ENCODE measurements at regions not wholly inside any gene's neighbourhood (a gene's known extent, or its start where the extent isn't known, plus 50 kb on each side); places are given as distances from the start of the nearest gene placed in this dataset.
A peak's percentile ranks its signal among the peaks of the same experiment; 100 is the strongest.

DNA sequence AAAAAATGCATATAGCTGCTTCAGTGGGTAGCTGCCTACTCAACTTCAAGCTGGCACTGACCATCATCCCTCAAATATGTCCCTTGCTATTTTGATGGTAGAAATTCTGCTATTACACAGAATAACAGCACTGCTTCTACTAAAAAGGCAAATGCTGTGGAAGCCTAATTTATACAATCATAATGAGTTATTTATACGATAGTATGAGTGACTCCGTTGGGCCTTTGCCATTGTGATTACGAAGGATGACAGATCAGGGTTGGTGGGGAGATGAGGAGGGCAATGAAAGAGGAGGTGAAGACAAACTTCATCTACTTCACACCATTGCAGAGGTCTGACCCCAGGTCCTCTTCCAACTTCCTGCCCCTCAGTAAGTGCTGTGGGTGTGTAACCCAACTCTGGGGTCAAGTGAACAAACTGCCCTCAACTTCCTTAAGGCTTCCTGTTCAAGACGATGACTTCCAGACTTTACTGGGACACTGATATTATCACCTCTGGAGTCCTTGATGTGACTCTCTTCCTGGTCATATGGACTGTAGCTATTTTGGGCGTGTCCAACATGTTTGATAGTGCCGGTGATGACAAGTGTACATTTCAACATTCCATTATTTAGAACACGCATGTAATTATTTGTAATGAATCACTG, 74.1 kb upstream of the RPS23 start:
- FAIRE-seq = peak; percentile 26
- no peak for TF ChIP-seq PAX5 (IDR thresholded peaks at IDR 0.05; ENCODE audit: insufficient read depth, low read length, severe bottlenecking)
- TF ChIP-seq TAF1 (IDR thresholded peaks at IDR 0.05; ENCODE audit: low read depth, low read length) = no peak
- TF ChIP-seq POLR2AphosphoS5 (IDR thresholded peaks at IDR 0.05; ENCODE audit: low read depth, low read length) = no peak
- TF ChIP-seq POU2F2 (IDR thresholded peaks at IDR 0.05; ENCODE audit: low read depth, low read length) = no peak
- TF ChIP-seq SPI1 (IDR thresholded peaks at IDR 0.05; ENCODE audit: low read depth, low read length) = no peak
- no peak for TF ChIP-seq POLR2A (IDR thresholded peaks at IDR 0.05; ENCODE audit: low read depth, low read length)
- DNase-seq (ENCODE audit: insufficient read length, low spot score) = no peak

DNA sequence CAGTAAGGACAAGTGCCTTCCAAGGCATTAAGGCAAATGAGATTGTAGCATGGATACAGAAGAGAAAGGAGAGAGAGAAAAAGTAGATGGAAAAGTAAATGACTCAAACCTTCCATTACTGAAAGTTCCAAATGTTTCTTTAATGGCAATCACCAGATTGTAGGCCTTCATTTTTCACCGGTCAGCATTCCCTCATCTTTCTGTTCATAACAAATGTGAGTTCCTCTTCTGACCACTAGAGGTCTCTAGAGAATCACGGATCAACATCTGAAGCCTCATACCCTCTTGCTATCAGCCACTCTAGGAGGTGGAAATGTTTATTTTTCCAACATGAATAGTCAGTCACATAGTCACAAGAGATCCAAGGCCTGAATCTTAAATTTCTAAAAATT, 73.6 kb upstream of the RPS23 start:
- FAIRE-seq (peak; percentile 70), DNase-seq (ENCODE audit: insufficient read length, low spot score) (peak; percentile 30)
- TF ChIP-seq POLR2AphosphoS5 (IDR thresholded peaks at IDR 0.05; ENCODE audit: low read depth, low read length) (no peak), TAF1 (IDR thresholded peaks at IDR 0.05; ENCODE audit: low read depth, low read length) (no peak), SPI1 (IDR thresholded peaks at IDR 0.05; ENCODE audit: low read depth, low read length) (no peak)

DNA sequence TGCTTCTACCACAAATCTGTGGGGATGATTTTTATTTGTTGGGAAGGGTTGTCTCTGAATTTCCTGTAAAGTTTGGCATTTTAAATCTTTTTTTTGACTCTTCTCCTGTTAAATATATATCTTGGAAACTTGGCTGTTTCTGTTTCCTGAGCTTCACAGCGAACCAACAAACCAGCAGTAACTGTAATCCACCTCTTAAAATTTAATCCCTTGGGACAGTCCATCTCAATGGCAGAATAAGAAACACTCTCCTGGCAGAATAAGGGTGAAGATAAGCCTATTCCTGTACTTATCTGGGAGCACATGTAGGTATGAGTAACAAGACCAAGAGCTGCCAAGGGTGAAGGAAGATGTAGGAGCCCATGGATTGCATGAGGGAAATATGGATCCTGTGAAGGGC, 73.1 kb upstream of the RPS23 start:
- TF ChIP-seq POU2F2 (IDR thresholded peaks at IDR 0.05; ENCODE audit: low read depth, low read length) (no peak), SPI1 (IDR thresholded peaks at IDR 0.05; ENCODE audit: low read depth, low read length) (no peak), PAX5 (IDR thresholded peaks at IDR 0.05; ENCODE audit: insufficient read depth, low read length, severe bottlenecking) (no peak), POLR2AphosphoS5 (IDR thresholded peaks at IDR 0.05; ENCODE audit: low read depth, low read length) (no peak), TAF1 (IDR thresholded peaks at IDR 0.05; ENCODE audit: low read depth, low read length) (no peak), POLR2A (IDR thresholded peaks at IDR 0.05; ENCODE audit: low read depth, low read length) (no peak)
- DNase-seq (ENCODE audit: insufficient read length, low spot score) (no peak), FAIRE-seq (no peak)

- TF ChIP-seq PAX5 (IDR thresholded peaks at IDR 0.05; ENCODE audit: insufficient read depth, low read length, severe bottlenecking) (no peak), POLR2AphosphoS5 (IDR thresholded peaks at IDR 0.05; ENCODE audit: low read depth, low read length) (no peak), POU2F2 (IDR thresholded peaks at IDR 0.05; ENCODE audit: low read depth, low read length) (no peak), SPI1 (IDR thresholded peaks at IDR 0.05; ENCODE audit: low read depth, low read length) (no peak), TAF1 (IDR thresholded peaks at IDR 0.05; ENCODE audit: low read depth, low read length) (no peak), POLR2A (IDR thresholded peaks at IDR 0.05; ENCODE audit: low read depth, low read length) (no peak)
- FAIRE-seq (no peak), DNase-seq (ENCODE audit: insufficient read length, low spot score) (no peak)
These were observed 71.5 kb upstream of the RPS23 start for GRCh38 chr5:82349652-82350051.

DNA sequence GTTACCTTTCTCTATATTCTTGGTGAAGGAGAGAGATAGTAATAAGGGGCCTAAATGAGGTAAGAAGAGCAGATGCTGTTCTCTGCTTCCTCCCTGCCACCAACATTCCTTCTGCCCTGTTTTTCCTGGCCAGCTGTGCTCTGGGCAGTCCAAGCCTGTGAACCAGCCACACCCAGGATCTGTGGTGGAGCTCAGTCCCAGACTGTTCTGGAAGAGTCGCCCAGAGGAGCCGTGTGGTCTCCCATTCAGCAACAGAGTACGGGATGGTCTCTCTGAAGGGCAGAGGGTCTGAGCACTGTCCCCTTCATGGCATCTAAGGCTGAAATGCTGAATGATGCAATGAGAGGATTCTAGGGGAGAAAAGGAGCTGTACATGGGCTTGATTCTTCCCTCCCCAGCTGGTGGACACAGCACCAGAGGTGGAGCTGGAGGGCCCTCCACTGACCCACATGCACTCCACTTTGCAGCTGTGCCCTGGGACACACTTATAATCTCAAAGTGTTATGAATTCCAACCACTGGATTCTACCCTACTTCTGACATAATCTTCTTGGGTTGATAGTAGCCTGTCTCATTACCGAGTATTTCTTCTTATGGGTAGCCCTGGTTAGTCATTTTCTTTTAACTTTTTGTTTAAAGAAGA, 70.8 kb upstream of the RPS23 start:
- no peak for DNase-seq (ENCODE audit: insufficient read length, low spot score)
- no peak for TF ChIP-seq POLR2A (IDR thresholded peaks at IDR 0.05; ENCODE audit: low read depth, low read length)
- TF ChIP-seq PAX5 (IDR thresholded peaks at IDR 0.05; ENCODE audit: insufficient read depth, low read length, severe bottlenecking) = no peak
- TF ChIP-seq POU2F2 (IDR thresholded peaks at IDR 0.05; ENCODE audit: low read depth, low read length) = no peak
- no peak for TF ChIP-seq POLR2AphosphoS5 (IDR thresholded peaks at IDR 0.05; ENCODE audit: low read depth, low read length)
- TF ChIP-seq SPI1 (IDR thresholded peaks at IDR 0.05; ENCODE audit: low read depth, low read length) = no peak
- no peak for TF ChIP-seq TAF1 (IDR thresholded peaks at IDR 0.05; ENCODE audit: low read depth, low read length)
- FAIRE-seq = no peak

- DNase-seq (ENCODE audit: insufficient read length, low spot score) (no peak), FAIRE-seq (no peak)
- TF ChIP-seq POLR2A (IDR thresholded peaks at IDR 0.05; ENCODE audit: low read depth, low read length) = no peak
- TF ChIP-seq POU2F2 (IDR thresholded peaks at IDR 0.05; ENCODE audit: low read depth, low read length) = no peak
- no peak for TF ChIP-seq POLR2AphosphoS5 (IDR thresholded peaks at IDR 0.05; ENCODE audit: low read depth, low read length)
- TF ChIP-seq SPI1 (IDR thresholded peaks at IDR 0.05; ENCODE audit: low read depth, low read length) = no peak
- TF ChIP-seq TAF1 (IDR thresholded peaks at IDR 0.05; ENCODE audit: low read depth, low read length) = no peak
- TF ChIP-seq PAX5 (IDR thresholded peaks at IDR 0.05; ENCODE audit: insufficient read depth, low read length, severe bottlenecking) = no peak
These were observed 69.2 kb upstream of the RPS23 start for GRCh38 chr5:82347201-82347865.

DNA sequence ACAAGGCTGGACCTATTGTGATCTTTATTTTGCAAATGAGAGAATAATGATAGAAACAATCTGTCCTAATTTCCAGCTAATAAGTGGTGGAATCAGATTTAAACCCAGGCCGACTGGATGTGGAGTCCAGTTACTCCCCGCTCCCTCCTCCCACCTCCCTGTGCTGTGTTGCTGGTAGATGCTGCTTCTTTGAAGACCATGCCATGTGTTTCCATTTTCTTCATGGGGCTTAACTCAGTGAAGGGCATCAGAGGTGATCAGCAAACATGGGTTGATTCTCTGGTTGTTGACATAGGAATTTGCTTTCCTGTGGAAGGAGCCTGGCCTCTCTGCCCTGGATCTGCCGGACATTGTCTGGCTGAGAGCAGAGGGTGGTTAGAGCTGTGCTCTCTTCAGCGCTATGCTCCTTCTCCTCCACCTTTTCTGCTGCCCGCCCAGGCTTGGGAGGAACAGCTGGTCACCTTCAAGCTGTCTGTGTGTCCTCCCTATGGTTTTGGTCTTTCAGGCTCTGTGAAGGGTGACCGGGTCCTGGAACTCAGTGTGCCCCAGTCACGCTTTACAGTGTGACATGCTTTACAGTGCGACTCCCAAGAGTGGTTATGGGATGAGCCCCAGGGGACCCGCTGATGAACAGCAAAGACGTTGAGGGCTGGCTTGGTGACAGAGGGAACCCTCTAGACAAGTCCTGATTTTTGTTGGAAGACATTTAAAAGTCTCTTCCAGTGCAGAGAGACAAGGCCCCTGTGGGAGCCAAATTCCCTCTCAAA, 68.4 kb upstream of the RPS23 start:
- TF ChIP-seq POLR2AphosphoS5 (IDR thresholded peaks at IDR 0.05; ENCODE audit: low read depth, low read length) = no peak
- no peak for TF ChIP-seq SPI1 (IDR thresholded peaks at IDR 0.05; ENCODE audit: low read depth, low read length)
- no peak for TF ChIP-seq POLR2A (IDR thresholded peaks at IDR 0.05; ENCODE audit: low read depth, low read length)
- no peak for TF ChIP-seq POU2F2 (IDR thresholded peaks at IDR 0.05; ENCODE audit: low read depth, low read length)
- no peak for TF ChIP-seq PAX5 (IDR thresholded peaks at IDR 0.05; ENCODE audit: insufficient read depth, low read length, severe bottlenecking)
- no peak for TF ChIP-seq TAF1 (IDR thresholded peaks at IDR 0.05; ENCODE audit: low read depth, low read length)
- DNase-seq (ENCODE audit: insufficient read length, low spot score) (no peak), FAIRE-seq (no peak)

DNA sequence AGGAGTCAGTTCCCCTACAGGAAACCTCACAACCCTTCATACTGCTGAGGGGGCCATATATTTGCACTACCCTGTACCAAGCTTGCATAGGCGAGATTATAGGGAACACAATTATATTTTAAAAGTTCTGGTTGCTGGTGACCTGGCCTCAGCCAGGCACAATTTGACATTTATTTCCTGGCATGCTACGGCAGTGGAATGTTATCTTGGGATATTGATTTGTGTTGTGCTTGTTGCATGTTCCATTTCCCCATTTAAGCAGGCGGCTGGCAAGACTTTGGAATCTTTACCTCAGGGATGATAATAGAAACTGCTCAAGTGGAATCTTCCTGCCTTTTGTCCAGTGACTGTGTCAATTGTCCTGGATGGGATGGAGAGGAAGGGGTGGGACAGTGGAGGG, 67.0 kb upstream of the RPS23 start:
- DNase-seq (ENCODE audit: insufficient read length, low spot score) (no peak), FAIRE-seq (no peak)
- no peak for TF ChIP-seq PAX5 (IDR thresholded peaks at IDR 0.05; ENCODE audit: insufficient read depth, low read length, severe bottlenecking)

DNA sequence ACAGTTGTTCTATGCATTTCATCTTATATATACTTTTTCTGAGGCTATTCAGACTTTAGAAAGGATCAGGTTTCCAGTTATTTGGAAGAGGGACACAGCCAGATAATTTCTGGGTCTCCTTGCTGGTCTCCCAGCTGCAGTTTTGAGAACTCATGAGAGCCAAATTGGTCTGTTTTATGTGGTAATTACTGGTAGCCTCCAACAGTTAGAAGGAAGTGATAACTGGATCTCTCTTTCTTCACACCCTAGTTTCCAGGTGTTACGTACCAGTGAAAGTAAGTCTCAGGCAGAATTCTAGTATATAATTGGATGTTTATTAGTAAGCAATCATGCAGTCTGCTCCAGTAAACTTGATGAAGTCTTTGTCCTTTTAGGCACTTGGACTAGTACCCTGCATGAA, 63.2 kb upstream of the RPS23 start:
- DNase-seq (ENCODE audit: insufficient read length, low spot score) (no peak), FAIRE-seq (no peak)
- TF ChIP-seq SPI1 (IDR thresholded peaks at IDR 0.05; ENCODE audit: low read depth, low read length) (no peak), PAX5 (IDR thresholded peaks at IDR 0.05; ENCODE audit: insufficient read depth, low read length, severe bottlenecking) (no peak), TAF1 (IDR thresholded peaks at IDR 0.05; ENCODE audit: low read depth, low read length) (no peak), POLR2A (IDR thresholded peaks at IDR 0.05; ENCODE audit: low read depth, low read length) (no peak), POLR2AphosphoS5 (IDR thresholded peaks at IDR 0.05; ENCODE audit: low read depth, low read length) (no peak), POU2F2 (IDR thresholded peaks at IDR 0.05; ENCODE audit: low read depth, low read length) (no peak)
